GM12865 (cell line): ENCODE measurements at regions not wholly inside any gene's neighbourhood (a gene's known extent, or its start where the extent isn't known, plus 50 kb on each side); places are given as distances from the start of the nearest gene placed in this dataset.

Source experiments
- DNase-seq: peaks from one replicate; pipeline ENCODE4 v3.0.0; 2010; ENCODE audit warnings: low read depth
- H3K4me3 ChIP-seq: 2 replicates; pipeline ENCODE4 v1.5.1; 2011; ENCODE audit warnings: mild to moderate bottlenecking, low read depth, low read length, control low read depth
- CTCF ChIP-seq: IDR thresholded peaks from 2 replicates; pipeline ENCODE4 v1.5.1; 2011; ENCODE audit warnings: low read length, control low read depth, low read depth, inconsistent platforms; ENCODE audit not compliant: insufficient read depth; ENCODE audit errors: missing control alignments

- TF ChIP-seq CTCF: no peak
- no peak overlapping the region for H3K4me3 ChIP-seq
- DNase-seq: no peak
Observed at GRCh38 chr6:15090145-15090579, 155.7 kb upstream of the JARID2 start.

GRCh38 chr6:15090745-15091384, 155.0 kb upstream of the JARID2 start:
- DNase-seq: no peak
- TF ChIP-seq CTCF: no peak
- H3K4me3 ChIP-seq: no peak overlapping the region

- DNase-seq: no peak
- no peak overlapping the region for H3K4me3 ChIP-seq
- TF ChIP-seq CTCF: no peak
Observed at GRCh38 chr6:15096894-15097837, 148.7 kb upstream of the JARID2 start.

GRCh38 chr6:15101130-15101529, 144.7 kb upstream of the JARID2 start:
- no peak for TF ChIP-seq CTCF
- no peak overlapping the region for H3K4me3 ChIP-seq
- DNase-seq: no peak

GRCh38 chr6:15102241-15102640, 143.6 kb upstream of the JARID2 start:
- TF ChIP-seq CTCF: no peak
- H3K4me3 ChIP-seq: no peak overlapping the region
- no peak for DNase-seq

GRCh38 chr6:15106958-15107643, 138.8 kb upstream of the JARID2 start:
- no peak for TF ChIP-seq CTCF
- DNase-seq: no peak

More at GRCh38 chr6:15106958-15107643, 138.8 kb upstream of the JARID2 start:
- H3K4me3 ChIP-seq: no peak overlapping the region
